OCI-LY7 (cell line): ENCODE measurements at regions not wholly inside any gene's neighbourhood (a gene's known extent, or its start where the extent isn't known, plus 50 kb on each side); places are given as distances from the start of the nearest gene placed in this dataset.

ENCODE experiments used
- EZH2phosphoT487 ChIP-seq: fragments of 200-600 bp; sonication (generic); IDR thresholded peaks from 2 replicates; pipeline ENCODE4 v1.6.1; 2018; ENCODE audit warnings: low read depth, borderline replicate concordance, mild to moderate bottlenecking, mixed run types, antibody characterized with exemption, low read length, moderate library complexity, mixed read lengths
- TF ChIP-seq, protein P1 (sequence below): fragments of 200-600 bp; sonication (generic); conservative IDR thresholded peaks from 2 replicates; pipeline ENCODE4 v1.5.1; 2014; ENCODE audit warnings: mild to moderate bottlenecking, antibody characterized with exemption, low read length, moderate library complexity, mixed read lengths

- TF ChIP-seq, protein P1, sequence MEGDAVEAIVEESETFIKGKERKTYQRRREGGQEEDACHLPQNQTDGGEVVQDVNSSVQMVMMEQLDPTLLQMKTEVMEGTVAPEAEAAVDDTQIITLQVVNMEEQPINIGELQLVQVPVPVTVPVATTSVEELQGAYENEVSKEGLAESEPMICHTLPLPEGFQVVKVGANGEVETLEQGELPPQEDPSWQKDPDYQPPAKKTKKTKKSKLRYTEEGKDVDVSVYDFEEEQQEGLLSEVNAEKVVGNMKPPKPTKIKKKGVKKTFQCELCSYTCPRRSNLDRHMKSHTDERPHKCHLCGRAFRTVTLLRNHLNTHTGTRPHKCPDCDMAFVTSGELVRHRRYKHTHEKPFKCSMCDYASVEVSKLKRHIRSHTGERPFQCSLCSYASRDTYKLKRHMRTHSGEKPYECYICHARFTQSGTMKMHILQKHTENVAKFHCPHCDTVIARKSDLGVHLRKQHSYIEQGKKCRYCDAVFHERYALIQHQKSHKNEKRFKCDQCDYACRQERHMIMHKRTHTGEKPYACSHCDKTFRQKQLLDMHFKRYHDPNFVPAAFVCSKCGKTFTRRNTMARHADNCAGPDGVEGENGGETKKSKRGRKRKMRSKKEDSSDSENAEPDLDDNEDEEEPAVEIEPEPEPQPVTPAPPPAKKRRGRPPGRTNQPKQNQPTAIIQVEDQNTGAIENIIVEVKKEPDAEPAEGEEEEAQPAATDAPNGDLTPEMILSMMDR: no peak
- no peak for TF ChIP-seq EZH2phosphoT487
These were observed 1469.7 kb downstream of the BRD1 start for GRCh38 chr22:48357961-48358360.
